Adipocyte (in vitro differentiated cells): ENCODE measurements at regions not wholly inside any gene's neighbourhood (a gene's known extent, or its start where the extent isn't known, plus 50 kb on each side); places are given as distances from the start of the nearest gene placed in this dataset.

Source experiments
- DNase-seq: peaks from one replicate; pipeline ENCODE4 v3.0.0-alpha.2; 2015; ENCODE audit warnings: low read depth
- H3K27me3 ChIP-seq: replicated peaks from 2 replicates; pipeline ENCODE4 v1.7.0; 2013; ENCODE audit warnings: mild to moderate bottlenecking, low read length, moderate library complexity; ENCODE audit not compliant: control insufficient read depth, insufficient read depth
- H3K36me3 ChIP-seq: 2 replicates; pipeline ENCODE4 v1.7.0; 2013; ENCODE audit warnings: low read length, mild to moderate bottlenecking, moderate library complexity; ENCODE audit not compliant: control insufficient read depth, insufficient read depth, severe bottlenecking
- H3K4me1 ChIP-seq: 2 replicates; pipeline ENCODE4 v1.7.0; 2013; ENCODE audit warnings: mild to moderate bottlenecking, low read length, moderate library complexity; ENCODE audit not compliant: control insufficient read depth, insufficient read depth
- H3K4me3 ChIP-seq: 2 replicates; pipeline ENCODE4 v1.7.0; 2013; ENCODE audit warnings: mild to moderate bottlenecking, low read length, moderate library complexity
- H3K9ac ChIP-seq: 2 replicates; pipeline ENCODE4 v1.7.0; 2013; ENCODE audit warnings: mild to moderate bottlenecking, low read length, moderate library complexity
- H3K9me3 ChIP-seq: 2 replicates; pipeline ENCODE4 v1.7.0; 2013; ENCODE audit warnings: mild to moderate bottlenecking, low read length, moderate library complexity; ENCODE audit not compliant: control insufficient read depth

- Histone ChIP-seq H3K4me1 (no peaks in the 10 kb centered on the region), H3K9me3 (no peaks in the 10 kb centered on the region), H3K36me3 (no peaks in the 10 kb centered on the region), H3K4me3 (no peak overlapping the region), H3K27me3 (no peaks in the 10 kb centered on the region), H3K9ac (no peak overlapping the region)
- DNase-seq: no peak
These were observed 219.6 kb upstream of the N4BP1 start for GRCh38 chr16:48829336-48830310.

- H3K36me3 ChIP-seq: no peaks in the 10 kb centered on the region
- H3K9ac ChIP-seq: no peak overlapping the region
- DNase-seq: no peak
- H3K9me3 ChIP-seq: peaks cover 3% of the 10 kb centered on the region
- H3K27me3 ChIP-seq: no peaks in the 10 kb centered on the region
- H3K4me3 ChIP-seq: no peak overlapping the region
- H3K4me1 ChIP-seq: no peaks in the 10 kb centered on the region
These were observed 214.3 kb upstream of the N4BP1 start for GRCh38 chr16:48824271-48824670.

GRCh38 chr16:48822431-48822830 lies 212.5 kb upstream of the N4BP1 start:
- H3K4me1 ChIP-seq: no peaks in the 10 kb centered on the region
- H3K4me3 ChIP-seq: no peak overlapping the region

GRCh38 chr16:48820379-48820778 lies 210.4 kb upstream of the N4BP1 start:
- H3K27me3 ChIP-seq: peaks cover 9% of the 10 kb centered on the region
- H3K9ac ChIP-seq: no peak overlapping the region
- H3K4me3 ChIP-seq: no peak overlapping the region
- peaks cover 3% of the 10 kb centered on the region for H3K9me3 ChIP-seq
- H3K36me3 ChIP-seq: no peaks in the 10 kb centered on the region
- H3K4me1 ChIP-seq: no peaks in the 10 kb centered on the region
- DNase-seq: no peak

More at GRCh38 chr16:48822431-48822830, 212.5 kb upstream of the N4BP1 start:
- H3K9ac ChIP-seq: no peak overlapping the region
- no peaks in the 10 kb centered on the region for H3K36me3 ChIP-seq
- DNase-seq: no peak
- H3K9me3 ChIP-seq: peaks cover 3% of the 10 kb centered on the region
- peaks cover 5% of the 10 kb centered on the region for H3K27me3 ChIP-seq

GRCh38 chr16:48818257-48818656 lies 208.3 kb upstream of the N4BP1 start:
- H3K9me3 ChIP-seq: peaks cover 3% of the 10 kb centered on the region
- H3K4me1 ChIP-seq: peaks cover 10% of the 10 kb centered on the region
- DNase-seq: no peak
- H3K27me3 ChIP-seq: peaks cover 9% of the 10 kb centered on the region
- no peak overlapping the region for H3K4me3 ChIP-seq
- H3K36me3 ChIP-seq: no peaks in the 10 kb centered on the region
- no peak overlapping the region for H3K9ac ChIP-seq

GRCh38 chr16:48817032-48817431 lies 207.1 kb upstream of the N4BP1 start:
- Histone ChIP-seq H3K4me1 (peaks cover 10% of the 10 kb centered on the region), H3K27me3 (peaks cover 18% of the 10 kb centered on the region), H3K9ac (no peak overlapping the region), H3K9me3 (peaks cover 3% of the 10 kb centered on the region), H3K4me3 (no peak overlapping the region), H3K36me3 (no peaks in the 10 kb centered on the region)
- no peak for DNase-seq

GRCh38 chr16:48816393-48816792 lies 206.4 kb upstream of the N4BP1 start:
- peaks cover 3% of the 10 kb centered on the region for H3K9me3 ChIP-seq
- no peak overlapping the region for H3K9ac ChIP-seq
- H3K27me3 ChIP-seq: peaks cover 25% of the 10 kb centered on the region
- H3K36me3 ChIP-seq: no peaks in the 10 kb centered on the region
- H3K4me1 ChIP-seq: peaks cover 10% of the 10 kb centered on the region
- H3K4me3 ChIP-seq: no peak overlapping the region
- no peak for DNase-seq

- peaks cover 10% of the 10 kb centered on the region for H3K4me1 ChIP-seq
- no peak for DNase-seq
- H3K9ac ChIP-seq: no peak overlapping the region
- no peak overlapping the region for H3K4me3 ChIP-seq
- peaks cover 31% of the 10 kb centered on the region for H3K27me3 ChIP-seq
- no peaks in the 10 kb centered on the region for H3K36me3 ChIP-seq
- no peaks in the 10 kb centered on the region for H3K9me3 ChIP-seq
These were observed 205.0 kb upstream of the N4BP1 start for GRCh38 chr16:48814994-48815393.

GRCh38 chr16:48813485-48813884 lies 203.5 kb upstream of the N4BP1 start:
- Histone ChIP-seq H3K4me1 (peaks cover 10% of the 10 kb centered on the region), H3K4me3 (no peak overlapping the region), H3K9me3 (no peaks in the 10 kb centered on the region), H3K9ac (no peak overlapping the region), H3K27me3 (peaks cover 36% of the 10 kb centered on the region), H3K36me3 (no peaks in the 10 kb centered on the region)
- DNase-seq: no peak

GRCh38 chr16:48812856-48813255 lies 202.9 kb upstream of the N4BP1 start:
- Histone ChIP-seq H3K36me3 (no peaks in the 10 kb centered on the region), H3K9me3 (no peaks in the 10 kb centered on the region), H3K4me1 (peaks cover 10% of the 10 kb centered on the region), H3K27me3 (peaks cover 36% of the 10 kb centered on the region), H3K9ac (no peak overlapping the region), H3K4me3 (no peak overlapping the region)
- DNase-seq: no peak

- no peak overlapping the region for H3K9ac ChIP-seq
- DNase-seq: no peak
- H3K27me3 ChIP-seq: peaks cover 29% of the 10 kb centered on the region
- no peaks in the 10 kb centered on the region for H3K9me3 ChIP-seq
- no peaks in the 10 kb centered on the region for H3K36me3 ChIP-seq
- peaks cover 10% of the 10 kb centered on the region for H3K4me1 ChIP-seq
- H3K4me3 ChIP-seq: no peak overlapping the region
These were observed 201.5 kb upstream of the N4BP1 start for GRCh38 chr16:48811478-48811877.
